ENCODE measurements at regions not wholly inside any gene's neighbourhood (a gene's known extent, or its start where the extent isn't known, plus 50 kb on each side); places are given as distances from the start of the nearest gene placed in this dataset.

DNA sequence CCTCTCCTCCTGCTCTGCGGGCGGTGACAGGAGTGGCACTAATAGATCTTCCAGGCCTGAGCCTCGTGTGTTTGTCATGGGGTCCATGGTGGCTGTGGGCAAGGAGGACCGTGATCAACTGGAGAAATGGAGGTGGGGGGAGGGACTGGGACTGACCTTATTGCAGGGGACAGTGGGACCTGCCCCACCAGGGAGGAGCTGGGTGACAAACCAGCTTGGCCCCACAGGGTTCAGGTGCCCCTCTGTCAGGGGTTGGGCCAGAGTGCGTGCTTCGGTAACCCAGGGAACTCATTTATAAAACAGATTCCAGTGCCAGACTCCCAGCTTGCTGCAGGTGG lies 366.5 kb downstream of the BCOR start:
- TF ChIP-seq CTCF (IDR thresholded peaks at IDR 0.05) (no peak), JUND (IDR thresholded peaks at IDR 0.05) (no peak), POLR2AphosphoS5 (IDR thresholded peaks at IDR 0.05; ENCODE audit: low read depth, low read length) (no peak)
- TF ChIP-seq, protein P1, sequence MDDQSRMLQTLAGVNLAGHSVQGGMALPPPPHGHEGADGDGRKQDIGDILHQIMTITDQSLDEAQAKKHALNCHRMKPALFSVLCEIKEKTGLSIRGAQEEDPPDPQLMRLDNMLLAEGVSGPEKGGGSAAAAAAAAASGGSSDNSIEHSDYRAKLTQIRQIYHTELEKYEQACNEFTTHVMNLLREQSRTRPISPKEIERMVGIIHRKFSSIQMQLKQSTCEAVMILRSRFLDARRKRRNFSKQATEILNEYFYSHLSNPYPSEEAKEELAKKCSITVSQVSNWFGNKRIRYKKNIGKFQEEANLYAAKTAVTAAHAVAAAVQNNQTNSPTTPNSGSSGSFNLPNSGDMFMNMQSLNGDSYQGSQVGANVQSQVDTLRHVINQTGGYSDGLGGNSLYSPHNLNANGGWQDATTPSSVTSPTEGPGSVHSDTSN (IDR thresholded peaks at IDR 0.05): no peak
- TF ChIP-seq, protein P2, sequence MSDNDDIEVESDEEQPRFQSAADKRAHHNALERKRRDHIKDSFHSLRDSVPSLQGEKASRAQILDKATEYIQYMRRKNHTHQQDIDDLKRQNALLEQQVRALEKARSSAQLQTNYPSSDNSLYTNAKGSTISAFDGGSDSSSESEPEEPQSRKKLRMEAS (IDR thresholded peaks at IDR 0.05; ENCODE audit: low read depth): no peak
- TF ChIP-seq, protein P3, sequence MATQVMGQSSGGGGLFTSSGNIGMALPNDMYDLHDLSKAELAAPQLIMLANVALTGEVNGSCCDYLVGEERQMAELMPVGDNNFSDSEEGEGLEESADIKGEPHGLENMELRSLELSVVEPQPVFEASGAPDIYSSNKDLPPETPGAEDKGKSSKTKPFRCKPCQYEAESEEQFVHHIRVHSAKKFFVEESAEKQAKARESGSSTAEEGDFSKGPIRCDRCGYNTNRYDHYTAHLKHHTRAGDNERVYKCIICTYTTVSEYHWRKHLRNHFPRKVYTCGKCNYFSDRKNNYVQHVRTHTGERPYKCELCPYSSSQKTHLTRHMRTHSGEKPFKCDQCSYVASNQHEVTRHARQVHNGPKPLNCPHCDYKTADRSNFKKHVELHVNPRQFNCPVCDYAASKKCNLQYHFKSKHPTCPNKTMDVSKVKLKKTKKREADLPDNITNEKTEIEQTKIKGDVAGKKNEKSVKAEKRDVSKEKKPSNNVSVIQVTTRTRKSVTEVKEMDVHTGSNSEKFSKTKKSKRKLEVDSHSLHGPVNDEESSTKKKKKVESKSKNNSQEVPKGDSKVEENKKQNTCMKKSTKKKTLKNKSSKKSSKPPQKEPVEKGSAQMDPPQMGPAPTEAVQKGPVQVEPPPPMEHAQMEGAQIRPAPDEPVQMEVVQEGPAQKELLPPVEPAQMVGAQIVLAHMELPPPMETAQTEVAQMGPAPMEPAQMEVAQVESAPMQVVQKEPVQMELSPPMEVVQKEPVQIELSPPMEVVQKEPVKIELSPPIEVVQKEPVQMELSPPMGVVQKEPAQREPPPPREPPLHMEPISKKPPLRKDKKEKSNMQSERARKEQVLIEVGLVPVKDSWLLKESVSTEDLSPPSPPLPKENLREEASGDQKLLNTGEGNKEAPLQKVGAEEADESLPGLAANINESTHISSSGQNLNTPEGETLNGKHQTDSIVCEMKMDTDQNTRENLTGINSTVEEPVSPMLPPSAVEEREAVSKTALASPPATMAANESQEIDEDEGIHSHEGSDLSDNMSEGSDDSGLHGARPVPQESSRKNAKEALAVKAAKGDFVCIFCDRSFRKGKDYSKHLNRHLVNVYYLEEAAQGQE (IDR thresholded peaks at IDR 0.05; ENCODE audit: low read depth, low read length): no peak
- TF ChIP-seq, protein P4, sequence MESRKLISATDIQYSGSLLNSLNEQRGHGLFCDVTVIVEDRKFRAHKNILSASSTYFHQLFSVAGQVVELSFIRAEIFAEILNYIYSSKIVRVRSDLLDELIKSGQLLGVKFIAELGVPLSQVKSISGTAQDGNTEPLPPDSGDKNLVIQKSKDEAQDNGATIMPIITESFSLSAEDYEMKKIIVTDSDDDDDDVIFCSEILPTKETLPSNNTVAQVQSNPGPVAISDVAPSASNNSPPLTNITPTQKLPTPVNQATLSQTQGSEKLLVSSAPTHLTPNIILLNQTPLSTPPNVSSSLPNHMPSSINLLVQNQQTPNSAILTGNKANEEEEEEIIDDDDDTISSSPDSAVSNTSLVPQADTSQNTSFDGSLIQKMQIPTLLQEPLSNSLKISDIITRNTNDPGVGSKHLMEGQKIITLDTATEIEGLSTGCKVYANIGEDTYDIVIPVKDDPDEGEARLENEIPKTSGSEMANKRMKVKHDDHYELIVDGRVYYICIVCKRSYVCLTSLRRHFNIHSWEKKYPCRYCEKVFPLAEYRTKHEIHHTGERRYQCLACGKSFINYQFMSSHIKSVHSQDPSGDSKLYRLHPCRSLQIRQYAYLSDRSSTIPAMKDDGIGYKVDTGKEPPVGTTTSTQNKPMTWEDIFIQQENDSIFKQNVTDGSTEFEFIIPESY (IDR thresholded peaks at IDR 0.05; ENCODE audit: borderline replicate concordance, low read depth): no peak
- TF ChIP-seq, protein P5, sequence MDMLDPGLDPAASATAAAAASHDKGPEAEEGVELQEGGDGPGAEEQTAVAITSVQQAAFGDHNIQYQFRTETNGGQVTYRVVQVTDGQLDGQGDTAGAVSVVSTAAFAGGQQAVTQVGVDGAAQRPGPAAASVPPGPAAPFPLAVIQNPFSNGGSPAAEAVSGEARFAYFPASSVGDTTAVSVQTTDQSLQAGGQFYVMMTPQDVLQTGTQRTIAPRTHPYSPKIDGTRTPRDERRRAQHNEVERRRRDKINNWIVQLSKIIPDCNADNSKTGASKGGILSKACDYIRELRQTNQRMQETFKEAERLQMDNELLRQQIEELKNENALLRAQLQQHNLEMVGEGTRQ (IDR thresholded peaks at IDR 0.05; ENCODE audit: borderline replicate concordance, low read depth, low read length): no peak
